ENCODE measurements at regions not wholly inside any gene's neighbourhood (a gene's known extent, or its start where the extent isn't known, plus 50 kb on each side); places are given as distances from the start of the nearest gene placed in this dataset.

DNA sequence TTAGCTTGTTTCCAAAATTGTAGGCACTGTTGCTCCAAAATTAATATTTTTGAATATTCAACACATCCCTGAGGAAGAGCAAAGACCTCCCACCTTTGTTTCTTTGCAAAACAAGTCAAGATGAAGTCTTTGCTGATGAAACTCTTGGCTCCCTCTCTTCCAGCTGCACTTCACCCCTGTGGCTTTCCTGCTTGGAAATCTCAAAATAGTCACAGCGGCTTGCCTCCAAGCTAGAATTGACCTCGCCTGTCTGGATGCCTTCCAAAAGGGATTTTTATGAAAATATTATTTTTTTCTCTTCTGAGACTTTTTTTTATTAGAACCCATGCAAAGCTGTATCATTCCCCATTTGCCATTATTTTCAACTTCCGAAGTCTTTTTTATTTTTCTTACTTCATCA is 71.1 kb upstream of the MROH9 start:
- H3K27ac ChIP-seq (ENCODE audit: extremely low read length, insufficient read depth, low read length), result no peak overlapping the region
- no peak overlapping the region for H2AFZ ChIP-seq (ENCODE audit: low read length)
- H3K9ac ChIP-seq (ENCODE audit: insufficient read depth, low read depth, low read length), result no peak overlapping the region
- 31% methylated on average over 3 of the region's 3 CpGs for WGBS (ENCODE audit: low lambda C conversion rate)
- no peak for FAIRE-seq
- ChIA-PET POLR2A (no interaction called here), CTCF (ENCODE audit: low intra/inter-chr PET ratio, low total read pairs) (no interaction called here)
- H3K79me2 ChIP-seq (ENCODE audit: insufficient read depth, low read length), result no peaks in the 10 kb centered on the region
- in situ Hi-C loops (cut with HindIII; ENCODE audit: extremely low pct_ligation_motif_present, low pct_unique_long_range_greater_than_20kb) (no loop called here), intact Hi-C loops (cut with micrococcal nuclease; ENCODE audit: unreplicated experiment) (no loop called here)
- H3K27me3 ChIP-seq (ENCODE audit: control insufficient read depth in 1 of 2, insufficient read depth in 2 of 2, low read length in 2 of 2), result no peaks in the 10 kb centered on the region
- no peak overlapping the region for H3K4me2 ChIP-seq (ENCODE audit: low read depth, low read length)
- no peaks in the 10 kb centered on the region for H4K20me1 ChIP-seq (ENCODE audit: insufficient read depth, low read length)
- TF ChIP-seq KAT2B (IDR thresholded peaks at IDR 0.05; ENCODE audit: borderline replicate concordance, low read depth, low read length), result no peak
- TF ChIP-seq STAG1 (CRISPR knock-in tag; IDR thresholded peaks at IDR 0.05), result no peak
- no TSS peak for BruUV-seq (replicated peaks)
- no peaks in the 10 kb centered on the region for H3K4me1 ChIP-seq (ENCODE audit: insufficient read depth, low read length)
- no peaks in the 10 kb centered on the region for H3K36me3 ChIP-seq (replicated peaks in 1 of 2; ENCODE audit: control insufficient read depth in 1 of 2, insufficient read depth in 2 of 2, low read length in 2 of 2)
- H3K4me3 ChIP-seq (replicated peaks in 1 of 3; ENCODE audit: insufficient read depth in 1 of 3, low read depth in 2 of 3, low read length in 3 of 3), result no peak overlapping the region
- ATAC-seq, result no peak
- DNase-seq (ENCODE audit: low spot score), result no peak
- no peaks in the 10 kb centered on the region for H3K9me3 ChIP-seq (ENCODE audit: low read length)

DNA sequence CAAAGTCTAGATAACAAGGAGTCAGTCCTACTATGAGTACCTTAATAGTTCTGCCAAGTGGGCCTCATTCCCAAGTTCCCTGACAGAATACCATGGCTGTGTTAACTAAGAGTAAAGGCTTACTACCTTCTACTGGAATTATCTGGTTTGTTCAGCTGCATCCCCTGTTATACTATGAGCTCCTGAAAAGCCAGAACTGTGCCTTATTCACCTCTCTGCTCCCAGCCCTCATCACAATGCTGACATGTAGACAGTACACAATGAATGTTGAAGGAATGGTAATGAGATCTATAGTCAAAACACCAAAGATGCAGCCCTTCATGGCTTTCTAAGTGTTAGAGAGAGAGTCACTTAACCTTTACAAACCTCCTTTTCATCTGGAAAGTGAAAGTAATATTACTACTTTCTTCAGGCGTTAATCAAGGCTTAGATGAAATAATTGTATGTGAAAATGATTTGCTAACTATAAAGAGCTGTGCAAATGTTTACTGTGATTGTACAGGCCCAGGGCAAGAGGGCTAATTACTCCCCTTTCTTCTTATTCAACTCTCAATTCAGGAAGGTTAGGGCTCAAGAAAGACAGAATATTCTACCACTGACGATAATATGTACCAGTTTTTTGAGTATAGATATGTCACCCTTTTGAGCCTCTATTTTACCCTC is 70.3 kb upstream of the MROH9 start:
- Histone ChIP-seq H3K36me3 (replicated peaks in 1 of 2; ENCODE audit: control insufficient read depth in 1 of 2, insufficient read depth in 2 of 2, low read length in 2 of 2) (no peaks in the 10 kb centered on the region), H2AFZ (ENCODE audit: low read length) (no peak overlapping the region), H3K4me2 (ENCODE audit: low read depth, low read length) (no peak overlapping the region), H3K79me2 (ENCODE audit: insufficient read depth, low read length) (no peaks in the 10 kb centered on the region), H4K20me1 (ENCODE audit: insufficient read depth, low read length) (no peaks in the 10 kb centered on the region), H3K27me3 (ENCODE audit: control insufficient read depth in 1 of 2, insufficient read depth in 2 of 2, low read length in 2 of 2) (no peaks in the 10 kb centered on the region), H3K9ac (ENCODE audit: insufficient read depth, low read depth, low read length) (no peak overlapping the region), H3K4me1 (ENCODE audit: insufficient read depth, low read length) (no peaks in the 10 kb centered on the region), H3K27ac (ENCODE audit: extremely low read length, insufficient read depth, low read length) (no peak overlapping the region), H3K9me3 (ENCODE audit: low read length) (no peaks in the 10 kb centered on the region), H3K4me3 (replicated peaks in 1 of 3; ENCODE audit: insufficient read depth in 1 of 3, low read depth in 2 of 3, low read length in 3 of 3) (no peak overlapping the region)
- in situ Hi-C loops (cut with HindIII; ENCODE audit: extremely low pct_ligation_motif_present, low pct_unique_long_range_greater_than_20kb), result no loop called here
- ATAC-seq (no peak), FAIRE-seq (no peak), DNase-seq (ENCODE audit: low spot score) (no peak)
- POLR2A ChIA-PET, result no interaction called here
- 0% methylated on average over 2 of the region's 2 CpGs for WGBS (ENCODE audit: low lambda C conversion rate)
- intact Hi-C loops (cut with micrococcal nuclease; ENCODE audit: unreplicated experiment), result no loop called here
- no TSS peak for BruUV-seq (replicated peaks)
- CTCF ChIA-PET (ENCODE audit: low intra/inter-chr PET ratio, low total read pairs), result no interaction called here
- TF ChIP-seq ZNF264 (CRISPR knock-in tag; IDR thresholded peaks at IDR 0.05) (no peak), RBAK (CRISPR knock-in tag; IDR thresholded peaks at IDR 0.05) (no peak), ZNF7 (CRISPR knock-in tag; IDR thresholded peaks at IDR 0.05) (no peak), NR2F2 (IDR thresholded peaks at IDR 0.05; ENCODE audit: borderline replicate concordance, low read depth) (no peak), ZNF556 (CRISPR knock-in tag; IDR thresholded peaks at IDR 0.05; ENCODE audit: borderline replicate concordance) (no peak), ZNF709 (CRISPR knock-in tag; IDR thresholded peaks at IDR 0.05) (no peak), ELF4 (CRISPR knock-in tag; IDR thresholded peaks at IDR 0.05; ENCODE audit: borderline replicate concordance) (no peak), RBFOX2 (IDR thresholded peaks at IDR 0.05; ENCODE audit: low read depth, low read length) (no peak), MIXL1 (CRISPR knock-in tag; IDR thresholded peaks at IDR 0.05) (no peak), DR1 (CRISPR knock-in tag; IDR thresholded peaks at IDR 0.05) (no peak)
- TF ChIP-seq, protein P1, sequence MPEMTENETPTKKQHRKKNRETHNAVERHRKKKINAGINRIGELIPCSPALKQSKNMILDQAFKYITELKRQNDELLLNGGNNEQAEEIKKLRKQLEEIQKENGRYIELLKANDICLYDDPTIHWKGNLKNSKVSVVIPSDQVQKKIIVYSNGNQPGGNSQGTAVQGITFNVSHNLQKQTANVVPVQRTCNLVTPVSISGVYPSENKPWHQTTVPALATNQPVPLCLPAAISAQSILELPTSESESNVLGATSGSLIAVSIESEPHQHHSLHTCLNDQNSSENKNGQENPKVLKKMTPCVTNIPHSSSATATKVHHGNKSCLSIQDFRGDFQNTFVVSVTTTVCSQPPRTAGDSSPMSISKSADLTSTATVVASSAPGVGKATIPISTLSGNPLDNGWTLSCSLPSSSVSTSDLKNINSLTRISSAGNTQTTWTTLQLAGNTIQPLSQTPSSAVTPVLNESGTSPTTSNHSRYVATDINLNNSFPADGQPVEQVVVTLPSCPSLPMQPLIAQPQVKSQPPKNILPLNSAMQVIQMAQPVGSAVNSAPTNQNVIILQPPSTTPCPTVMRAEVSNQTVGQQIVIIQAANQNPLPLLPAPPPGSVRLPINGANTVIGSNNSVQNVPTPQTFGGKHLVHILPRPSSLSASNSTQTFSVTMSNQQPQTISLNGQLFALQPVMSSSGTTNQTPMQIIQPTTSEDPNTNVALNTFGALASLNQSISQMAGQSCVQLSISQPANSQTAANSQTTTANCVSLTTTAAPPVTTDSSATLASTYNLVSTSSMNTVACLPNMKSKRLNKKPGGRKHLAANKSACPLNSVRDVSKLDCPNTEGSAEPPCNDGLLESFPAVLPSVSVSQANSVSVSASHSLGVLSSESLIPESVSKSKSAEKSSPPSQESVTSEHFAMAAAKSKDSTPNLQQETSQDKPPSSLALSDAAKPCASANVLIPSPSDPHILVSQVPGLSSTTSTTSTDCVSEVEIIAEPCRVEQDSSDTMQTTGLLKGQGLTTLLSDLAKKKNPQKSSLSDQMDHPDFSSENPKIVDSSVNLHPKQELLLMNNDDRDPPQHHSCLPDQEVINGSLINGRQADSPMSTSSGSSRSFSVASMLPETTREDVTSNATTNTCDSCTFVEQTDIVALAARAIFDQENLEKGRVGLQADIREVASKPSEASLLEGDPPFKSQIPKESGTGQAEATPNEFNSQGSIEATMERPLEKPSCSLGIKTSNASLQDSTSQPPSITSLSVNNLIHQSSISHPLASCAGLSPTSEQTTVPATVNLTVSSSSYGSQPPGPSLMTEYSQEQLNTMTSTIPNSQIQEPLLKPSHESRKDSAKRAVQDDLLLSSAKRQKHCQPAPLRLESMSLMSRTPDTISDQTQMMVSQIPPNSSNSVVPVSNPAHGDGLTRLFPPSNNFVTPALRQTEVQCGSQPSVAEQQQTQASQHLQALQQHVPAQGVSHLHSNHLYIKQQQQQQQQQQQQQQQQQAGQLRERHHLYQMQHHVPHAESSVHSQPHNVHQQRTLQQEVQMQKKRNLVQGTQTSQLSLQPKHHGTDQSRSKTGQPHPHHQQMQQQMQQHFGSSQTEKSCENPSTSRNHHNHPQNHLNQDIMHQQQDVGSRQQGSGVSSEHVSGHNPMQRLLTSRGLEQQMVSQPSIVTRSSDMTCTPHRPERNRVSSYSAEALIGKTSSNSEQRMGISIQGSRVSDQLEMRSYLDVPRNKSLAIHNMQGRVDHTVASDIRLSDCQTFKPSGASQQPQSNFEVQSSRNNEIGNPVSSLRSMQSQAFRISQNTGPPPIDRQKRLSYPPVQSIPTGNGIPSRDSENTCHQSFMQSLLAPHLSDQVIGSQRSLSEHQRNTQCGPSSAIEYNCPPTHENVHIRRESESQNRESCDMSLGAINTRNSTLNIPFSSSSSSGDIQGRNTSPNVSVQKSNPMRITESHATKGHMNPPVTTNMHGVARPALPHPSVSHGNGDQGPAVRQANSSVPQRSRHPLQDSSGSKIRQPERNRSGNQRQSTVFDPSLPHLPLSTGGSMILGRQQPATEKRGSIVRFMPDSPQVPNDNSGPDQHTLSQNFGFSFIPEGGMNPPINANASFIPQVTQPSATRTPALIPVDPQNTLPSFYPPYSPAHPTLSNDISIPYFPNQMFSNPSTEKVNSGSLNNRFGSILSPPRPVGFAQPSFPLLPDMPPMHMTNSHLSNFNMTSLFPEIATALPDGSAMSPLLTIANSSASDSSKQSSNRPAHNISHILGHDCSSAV (CRISPR knock-in tag; IDR thresholded peaks at IDR 0.05; ENCODE audit: borderline replicate concordance), result no peak
